ENCODE measurements at regions not wholly inside any gene's neighbourhood (a gene's known extent, or its start where the extent isn't known, plus 50 kb on each side); places are given as distances from the start of the nearest gene placed in this dataset.

GRCh38 chr16:75924397-75924796, 198.1 kb upstream of the CPHXL start:
- ChIA-PET CTCF (no interaction called here), POLR2A (ENCODE audit: unreplicated experiment) (no interaction called here)
- H4K8ac ChIP-seq (ENCODE audit: low read depth in 2 of 2, low read length in 2 of 2): peak overlapping the region in 1 of 2 experiments; percentile 61; a peak in 2 of 4 replicates
- H2BK120ac ChIP-seq (ENCODE audit: low read depth, low read length): peak overlapping the region; percentile 74
- no peaks in the 10 kb centered on the region for H3K9me1 ChIP-seq (ENCODE audit: insufficient read depth, low read length)
- peak overlapping the region; percentile 68; the same call in 1 of the 2 replicates for H3K18ac ChIP-seq (ENCODE audit: low read depth, low read length)
- DNase-seq (peak; percentile 21), ATAC-seq (ENCODE audit: low read depth) (peak; percentile 59; the same call in 1 of the 2 replicates)
- no peak overlapping the region for H3K27ac ChIP-seq (ENCODE audit: insufficient read depth, low read length)
- no CpG with 5 or more reads among the region's 3 CpGs for WGBS, 2 experiments (ENCODE audit: extremely low coverage in 2 of 2, insufficient read length in 1 of 2)
- H3K9me3 ChIP-seq (ENCODE audit: control insufficient read depth, insufficient read depth, low read length): no peaks in the 10 kb centered on the region
- no peaks in the 10 kb centered on the region for H4K20me1 ChIP-seq (ENCODE audit: insufficient read depth, low read length)
- no TSS peak for BruUV-seq (replicated peaks)
- H3K4ac ChIP-seq (ENCODE audit: low read depth, low read length): no peak overlapping the region
- no peak for TF ChIP-seq POLR2A (IDR thresholded peaks at IDR 0.05; ENCODE audit: low read depth, low read length)
- peak overlapping the region; percentile 66; the same call in 1 of the 2 replicates for H2BK20ac ChIP-seq (ENCODE audit: low read depth, low read length)
- no peak overlapping the region for H3K9ac ChIP-seq (ENCODE audit: low read depth, low read length)
- H3K36me3 ChIP-seq (ENCODE audit: control insufficient read depth, insufficient read depth, low read length): no peaks in the 10 kb centered on the region
- no peak overlapping the region for H3K4me3 ChIP-seq (ENCODE audit: insufficient read depth, low read depth, low read length)
- intact Hi-C loops (cut with micrococcal nuclease) (no loop called here), dilution Hi-C loops (cut with HindIII; ENCODE audit: low sequenced_read_pairs, unreplicated experiment) (no loop called here), in situ Hi-C loops (cut with MboI; ENCODE audit: low sequenced_read_pairs) (no loop called here)
- H3K4me1 ChIP-seq (ENCODE audit: control insufficient read depth, insufficient read depth, low read length): peaks cover 2% of the 10 kb centered on the region; the same call in 1 of the 2 replicates
- no peak overlapping the region for H3K4me2 ChIP-seq (ENCODE audit: low read depth, low read length)
- no peak overlapping the region for H3K56ac ChIP-seq (ENCODE audit: extremely low read depth, insufficient read depth, low read length)
- 0 out of 2 replicates have a peak overlapping the region, but pooled peaks have one; percentile 39 for H3K23ac ChIP-seq (ENCODE audit: low read depth, low read length)
- H3K14ac ChIP-seq (replicated peaks; ENCODE audit: low read depth, low read length): no peak overlapping the region
- no peak overlapping the region for H2AFZ ChIP-seq (replicated peaks; ENCODE audit: low read length, poor library complexity)
- peak overlapping the region; percentile 23 for H2BK5ac ChIP-seq (ENCODE audit: low read depth, low read length, poor library complexity, severe bottlenecking)
- H2BK15ac ChIP-seq (ENCODE audit: low read depth, low read length): peak overlapping the region; percentile 91; the same call in 1 of the 3 replicates
- H4K5ac ChIP-seq (ENCODE audit: low read depth, low read length): no peak overlapping the region
- no peaks in the 10 kb centered on the region for H3K79me1 ChIP-seq (ENCODE audit: low read depth in 1 of 2, low read length in 2 of 2)
- H2AK5ac ChIP-seq (ENCODE audit: low read depth, low read length): peak overlapping the region; percentile 43; the same call in 1 of the 2 replicates
- H2AK9ac ChIP-seq (replicated peaks; ENCODE audit: low read depth, low read length, poor library complexity): no peak overlapping the region
- H4K91ac ChIP-seq (ENCODE audit: insufficient read depth, low read depth, low read length): 0 out of 2 replicates have a peak overlapping the region, but pooled peaks have one; percentile 27
- H3K27me3 ChIP-seq (ENCODE audit: control insufficient read depth, insufficient read depth, low read length): no peaks in the 10 kb centered on the region

Measured in IMR-90 (cell line).